IPS-18a (cell line): ENCODE measurements at regions not wholly inside any gene's neighbourhood (a gene's known extent, or its start where the extent isn't known, plus 50 kb on each side); places are given as distances from the start of the nearest gene placed in this dataset.
"Not testable (repeated sequence)": the region's sequence is repeated elsewhere in the genome, so short reads cannot be mapped to it uniquely, and the experiment has no call there.

ENCODE experiments used
- H3K27ac ChIP-seq: one replicate; pipeline ENCODE4 v1.5.1; 2013; ENCODE audit warnings: low read length
- H3K27me3 ChIP-seq: one replicate; pipeline ENCODE4 v1.6.1; 2013; ENCODE audit warnings: mild to moderate bottlenecking, low read length; ENCODE audit not compliant: control insufficient read depth, insufficient read depth
- H3K36me3 ChIP-seq: one replicate; pipeline ENCODE4 v1.6.1; 2013; ENCODE audit warnings: low read depth, low read length; ENCODE audit not compliant: control insufficient read depth
- H3K4me1 ChIP-seq: one replicate; pipeline ENCODE4 v1.6.1; 2013; ENCODE audit warnings: low read depth, low read length; ENCODE audit not compliant: control insufficient read depth
- H3K4me3 ChIP-seq: one replicate; pipeline ENCODE4 v1.5.1; 2013; ENCODE audit warnings: low read length
- H3K9ac ChIP-seq: one replicate; pipeline ENCODE4 v1.6.1; 2013; ENCODE audit warnings: mild to moderate bottlenecking, low read length, moderate library complexity
- H3K9me3 ChIP-seq: one replicate; pipeline ENCODE4 v1.6.1; 2013; ENCODE audit warnings: low read depth, low read length; ENCODE audit not compliant: control insufficient read depth

- no peak overlapping the region for H3K4me3 ChIP-seq
- no peaks in the 10 kb centered on the region for H3K4me1 ChIP-seq
- H3K9ac ChIP-seq = no peak overlapping the region
- no peak overlapping the region for H3K27ac ChIP-seq
- no peaks in the 10 kb centered on the region for H3K27me3 ChIP-seq
- no peaks in the 10 kb centered on the region for H3K36me3 ChIP-seq
- H3K9me3 ChIP-seq = no peaks in the 10 kb centered on the region
These were observed 245.0 kb downstream of the UACA start for GRCh38 chr15:70518201-70519003.

- Histone ChIP-seq H3K9me3 (no peaks in the 10 kb centered on the region), H3K27me3 (no peaks in the 10 kb centered on the region), H3K4me1 (no peaks in the 10 kb centered on the region), H3K4me3 (no peak overlapping the region), H3K9ac (no peak overlapping the region), H3K36me3 (no peaks in the 10 kb centered on the region), H3K27ac (no peak overlapping the region)
These were observed 246.2 kb downstream of the UACA start for GRCh38 chr15:70517194-70517590.

- Histone ChIP-seq H3K9ac (no peak overlapping the region), H3K4me3 (no peak overlapping the region), H3K9me3 (no peaks in the 10 kb centered on the region), H3K4me1 (no peaks in the 10 kb centered on the region), H3K36me3 (no peaks in the 10 kb centered on the region), H3K27ac (no peak overlapping the region), H3K27me3 (no peaks in the 10 kb centered on the region)
These were observed 246.8 kb downstream of the UACA start for GRCh38 chr15:70516408-70517193.

- no peaks in the 10 kb centered on the region for H3K27me3 ChIP-seq
- no peak overlapping the region for H3K9ac ChIP-seq
These were observed 249.1 kb downstream of the UACA start for GRCh38 chr15:70514251-70514650.

GRCh38 chr15:70513819-70514218 is 249.5 kb downstream of the UACA start:
- Histone ChIP-seq H3K4me3 (no peak overlapping the region), H3K4me1 (no peaks in the 10 kb centered on the region), H3K36me3 (no peaks in the 10 kb centered on the region), H3K27me3 (no peaks in the 10 kb centered on the region), H3K9ac (no peak overlapping the region), H3K27ac (no peak overlapping the region), H3K9me3 (no peaks in the 10 kb centered on the region)

More at GRCh38 chr15:70514251-70514650, 249.1 kb downstream of the UACA start:
- Histone ChIP-seq H3K27ac (no peak overlapping the region), H3K9me3 (no peaks in the 10 kb centered on the region), H3K4me1 (no peaks in the 10 kb centered on the region), H3K36me3 (no peaks in the 10 kb centered on the region), H3K4me3 (no peak overlapping the region)

- Histone ChIP-seq H3K27ac (no peak overlapping the region), H3K36me3 (no peaks in the 10 kb centered on the region), H3K9ac (no peak overlapping the region), H3K9me3 (no peaks in the 10 kb centered on the region), H3K27me3 (no peaks in the 10 kb centered on the region), H3K4me1 (peaks cover 1% of the 10 kb centered on the region), H3K4me3 (no peak overlapping the region)
These were observed 250.5 kb downstream of the UACA start for GRCh38 chr15:70512772-70513362.

- not testable (repeated sequence) for H3K9me3 ChIP-seq, H3K27me3 ChIP-seq, H3K4me3 ChIP-seq, H3K27ac ChIP-seq, H3K36me3 ChIP-seq, H3K9ac ChIP-seq, H3K4me1 ChIP-seq
These were observed 251.3 kb downstream of the UACA start for GRCh38 chr15:70511972-70512587.

GRCh38 chr15:70510433-70510832 is 252.9 kb downstream of the UACA start:
- Histone ChIP-seq H3K9me3 (no peaks in the 10 kb centered on the region), H3K36me3 (no peaks in the 10 kb centered on the region), H3K27me3 (no peaks in the 10 kb centered on the region), H3K27ac (no peak overlapping the region), H3K4me3 (no peak overlapping the region), H3K9ac (no peak overlapping the region), H3K4me1 (peaks cover 12% of the 10 kb centered on the region)

GRCh38 chr15:70509731-70510143 is 253.6 kb downstream of the UACA start:
- Histone ChIP-seq H3K4me1 (peaks cover 14% of the 10 kb centered on the region), H3K36me3 (no peaks in the 10 kb centered on the region)

GRCh38 chr15:70509282-70509662 is 254.1 kb downstream of the UACA start:
- Histone ChIP-seq H3K27me3 (no peaks in the 10 kb centered on the region), H3K9me3 (no peaks in the 10 kb centered on the region), H3K9ac (no peak overlapping the region), H3K27ac (no peak overlapping the region), H3K4me3 (no peak overlapping the region), H3K36me3 (no peaks in the 10 kb centered on the region), H3K4me1 (peaks cover 17% of the 10 kb centered on the region)

More at GRCh38 chr15:70509731-70510143, 253.6 kb downstream of the UACA start:
- Histone ChIP-seq H3K9ac (no peak overlapping the region), H3K4me3 (no peak overlapping the region), H3K9me3 (no peaks in the 10 kb centered on the region), H3K27me3 (no peaks in the 10 kb centered on the region), H3K27ac (no peak overlapping the region)

- Histone ChIP-seq H3K4me3 (no peak overlapping the region), H3K36me3 (no peaks in the 10 kb centered on the region), H3K9ac (no peak overlapping the region), H3K4me1 (peaks cover 20% of the 10 kb centered on the region), H3K9me3 (no peaks in the 10 kb centered on the region), H3K27ac (no peak overlapping the region), H3K27me3 (no peaks in the 10 kb centered on the region)
These were observed 254.6 kb downstream of the UACA start for GRCh38 chr15:70508561-70509281.
